GM13977 (cell line): ENCODE measurements at regions not wholly inside any gene's neighbourhood (a gene's known extent, or its start where the extent isn't known, plus 50 kb on each side); places are given as distances from the start of the nearest gene placed in this dataset.

Source experiments
- DNase-seq: peaks from one replicate; pipeline ENCODE4 v3.0.0; 2012; ENCODE audit warnings: low spot score
- CTCF ChIP-seq: IDR thresholded peaks from 2 replicates; pipeline ENCODE4 v1.5.1; 2012; ENCODE audit warnings: mild to moderate bottlenecking, control low read depth; ENCODE audit not compliant: insufficient read depth; ENCODE audit errors: extremely low read depth, missing control alignments
- in situ Hi-C: fragments of 300-500 bp; cut with MboI; formaldehyde crosslinking; loops from one replicate; pipeline ENCODE4 v1.12.0; 2022; ENCODE audit warnings: low sequenced_read_pairs, low pct_unique_long_range_greater_than_20kb, mixed read lengths, inconsistent platforms; ENCODE audit not compliant: unreplicated experiment

- no peak for TF ChIP-seq CTCF
- DNase-seq = no peak
- in situ Hi-C loops = no loop called here
Measured at GRCh38 chr4:125481334-125482045, 166.7 kb downstream of the FAT4 start.

DNA sequence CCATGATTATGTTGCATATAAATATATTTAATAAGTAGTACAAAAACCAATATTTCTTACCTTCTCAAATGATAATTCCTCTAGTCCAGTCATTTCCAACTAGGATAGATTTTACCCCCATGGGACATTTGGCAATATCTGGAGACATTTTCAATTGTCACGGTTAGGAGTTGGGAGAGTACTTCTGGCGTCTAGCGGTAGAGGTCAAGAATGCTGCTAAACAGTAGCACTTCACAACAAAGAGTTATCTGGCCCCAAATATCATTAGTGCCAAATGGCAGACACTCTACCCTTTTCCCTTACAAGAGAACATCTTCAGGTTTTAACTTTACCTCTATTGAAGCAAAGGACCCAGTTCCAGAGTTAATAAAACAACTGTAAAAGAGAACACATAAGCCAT is 168.1 kb downstream of the FAT4 start:
- no peak for TF ChIP-seq CTCF
- no peak for DNase-seq
- in situ Hi-C loops = no loop called here

DNA sequence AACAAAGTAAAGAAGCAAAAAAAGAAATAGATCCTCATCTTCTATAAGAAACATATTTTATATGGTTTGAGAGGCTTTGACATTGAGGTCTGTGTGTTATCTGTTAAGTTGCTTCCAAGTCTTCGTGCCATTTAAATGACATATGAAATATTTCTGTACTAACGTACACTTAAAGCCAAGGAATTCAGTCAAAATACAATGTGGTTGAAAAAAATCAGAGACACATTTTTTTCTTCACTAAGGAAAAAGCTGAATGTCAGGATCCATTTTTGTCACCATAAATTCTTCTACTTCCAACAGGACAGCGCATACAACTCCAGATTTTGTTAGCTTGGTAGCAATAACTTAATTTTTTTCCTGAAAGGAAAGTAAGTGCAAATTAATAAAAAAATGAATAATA is 168.5 kb downstream of the FAT4 start:
- no peak for TF ChIP-seq CTCF
- in situ Hi-C loops = no loop called here
- no peak for DNase-seq

DNA sequence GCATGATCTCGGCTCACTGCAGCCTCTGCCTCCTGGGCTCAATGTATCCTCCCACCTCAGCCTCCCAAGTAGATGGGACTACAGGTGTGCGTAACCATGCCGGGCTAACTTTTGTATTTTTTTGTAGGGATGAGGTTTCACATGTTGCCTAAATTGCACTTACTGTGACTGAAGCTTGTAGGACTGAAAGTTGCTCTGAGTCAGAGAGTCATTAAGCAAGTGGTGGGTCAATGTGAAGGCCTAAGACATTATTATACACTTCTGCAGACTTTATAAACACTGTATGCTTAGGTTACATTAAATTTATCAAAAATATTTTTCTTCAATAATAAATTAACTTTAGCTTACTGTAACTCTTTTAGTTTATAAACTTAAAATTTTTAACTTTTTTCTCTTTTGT is 170.2 kb downstream of the FAT4 start:
- DNase-seq = no peak
- no peak for TF ChIP-seq CTCF
- in situ Hi-C loops = no loop called here

GRCh38 chr4:125486351-125486750 is 171.6 kb downstream of the FAT4 start:
- in situ Hi-C loops = no loop called here
- no peak for TF ChIP-seq CTCF
- no peak for DNase-seq

DNA sequence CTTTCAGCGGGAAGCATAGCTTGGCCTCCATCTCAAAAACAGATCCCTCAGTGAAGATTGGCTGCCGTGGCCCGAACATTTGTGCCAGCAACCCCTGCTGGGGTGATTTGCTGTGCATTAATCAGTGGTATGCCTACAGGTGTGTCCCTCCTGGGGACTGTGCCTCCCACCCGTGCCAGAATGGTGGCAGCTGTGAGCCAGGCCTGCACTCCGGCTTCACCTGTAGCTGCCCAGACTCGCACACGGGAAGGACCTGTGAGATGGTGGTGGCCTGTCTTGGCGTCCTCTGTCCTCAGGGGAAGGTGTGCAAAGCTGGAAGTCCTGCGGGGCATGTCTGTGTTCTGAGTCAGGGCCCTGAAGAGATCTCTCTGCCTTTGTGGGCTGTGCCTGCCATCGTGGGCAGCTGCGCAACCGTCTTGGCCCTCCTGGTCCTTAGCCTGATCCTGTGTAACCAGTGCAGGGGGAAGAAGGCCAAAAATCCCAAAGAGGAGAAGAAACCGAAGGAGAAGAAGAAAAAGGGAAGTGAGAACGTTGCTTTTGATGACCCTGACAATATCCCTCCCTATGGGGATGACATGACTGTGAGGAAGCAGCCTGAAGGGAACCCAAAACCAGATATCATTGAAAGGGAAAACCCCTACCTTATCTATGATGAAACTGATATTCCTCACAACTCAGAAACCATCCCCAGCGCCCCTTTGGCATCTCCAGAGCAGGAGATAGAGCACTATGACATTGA is 175.4 kb downstream of the FAT4 start:
- in situ Hi-C loops = no loop called here
- no peak for DNase-seq
- TF ChIP-seq CTCF = no peak
